H9 (cell line): ENCODE measurements at regions not wholly inside any gene's neighbourhood (a gene's known extent, or its start where the extent isn't known, plus 50 kb on each side); places are given as distances from the start of the nearest gene placed in this dataset.

Source experiments
- DNase-seq: peaks from one replicate; pipeline ENCODE4 v3.0.0-alpha.2; 2017
- H2AFZ ChIP-seq: one replicate; pipeline ENCODE4 v1.6.1; 2013; ENCODE audit warnings: mild to moderate bottlenecking, low read length, control low read depth, moderate library complexity
- H2AK5ac ChIP-seq: 2 replicates; pipeline ENCODE4 v1.6.1; 2013; ENCODE audit warnings: low read length, control low read depth, mixed read lengths; ENCODE audit not compliant: insufficient read length
- H2BK120ac ChIP-seq: one replicate; pipeline ENCODE4 v1.6.1; 2013; ENCODE audit warnings: low read depth, mild to moderate bottlenecking, low read length, control low read depth, inconsistent platforms; ENCODE audit not compliant: poor library complexity, severe bottlenecking
- H2BK12ac ChIP-seq: 2 replicates; pipeline ENCODE4 v1.6.1; 2013; ENCODE audit warnings: low read length, control low read depth, mixed read lengths, low read depth; ENCODE audit not compliant: insufficient read length
- H2BK15ac ChIP-seq: 2 replicates; pipeline ENCODE4 v1.6.1; 2013; ENCODE audit warnings: low read depth, low read length, control low read depth
- H2BK20ac ChIP-seq: one replicate; pipeline ENCODE4 v1.6.1; 2013; ENCODE audit warnings: low read depth, mild to moderate bottlenecking, low read length, control low read depth, inconsistent platforms; ENCODE audit not compliant: poor library complexity, severe bottlenecking
- H2BK5ac ChIP-seq: 2 replicates; pipeline ENCODE4 v1.6.1; 2013; ENCODE audit warnings: low read length, control low read depth, mixed read lengths; ENCODE audit not compliant: insufficient read length
- H3K14ac ChIP-seq: 2 replicates; pipeline ENCODE4 v1.6.1; 2013; ENCODE audit warnings: low read length, control low read depth; ENCODE audit not compliant: insufficient read depth
- H3K18ac ChIP-seq: 2 replicates; pipeline ENCODE4 v1.6.1; 2013; ENCODE audit warnings: low read depth, mild to moderate bottlenecking, mixed read lengths, low read length, control low read depth; ENCODE audit not compliant: insufficient read length
- H3K23ac ChIP-seq: 2 replicates; pipeline ENCODE4 v1.6.1; 2013; ENCODE audit warnings: low read length, control low read depth, mixed read lengths, low read depth; ENCODE audit not compliant: insufficient read length
- H3K23me2 ChIP-seq: 2 replicates; pipeline ENCODE4 v1.6.1; 2013; ENCODE audit warnings: low read depth, mild to moderate bottlenecking, mixed read lengths, low read length, control low read depth; ENCODE audit not compliant: insufficient read length, poor library complexity, severe bottlenecking
- H3K27ac ChIP-seq: 2 replicates; pipeline ENCODE4 v1.5.1; 2013; ENCODE audit warnings: low read length, control low read depth, mixed read lengths, low read depth; ENCODE audit not compliant: insufficient read length
- H3K27me3 ChIP-seq: 2 replicates; pipeline ENCODE4 v1.6.1; 2013; ENCODE audit warnings: low read length, control low read depth, inconsistent platforms; ENCODE audit not compliant: insufficient read depth
- H3K4ac ChIP-seq: 2 replicates; pipeline ENCODE4 v1.6.1; 2013; ENCODE audit warnings: low read depth, mild to moderate bottlenecking, control low read depth, inconsistent platforms, low read length, moderate library complexity
- H3K4me1 ChIP-seq: 2 replicates; pipeline ENCODE4 v1.6.1; 2013; ENCODE audit warnings: low read length, control low read depth, inconsistent platforms; ENCODE audit not compliant: insufficient read depth
- H3K4me2 ChIP-seq: 2 replicates; pipeline ENCODE4 v1.6.1; 2013; ENCODE audit warnings: low read length, control low read depth, mixed read lengths; ENCODE audit not compliant: insufficient read length, insufficient read depth
- H3K56ac ChIP-seq: 2 replicates; pipeline ENCODE4 v1.6.1; 2013; ENCODE audit warnings: low read depth, mild to moderate bottlenecking, mixed read lengths, low read length, control low read depth; ENCODE audit not compliant: insufficient read length
- H3K79me1 ChIP-seq: 2 replicates; pipeline ENCODE4 v1.6.1; 2013; ENCODE audit warnings: low read depth, mild to moderate bottlenecking, moderate library complexity, low read length, control low read depth, inconsistent platforms; ENCODE audit not compliant: insufficient read depth, poor library complexity, severe bottlenecking
- H3K79me2 ChIP-seq: 2 replicates; pipeline ENCODE4 v1.6.1; 2013; ENCODE audit warnings: low read length, control low read depth, inconsistent platforms; ENCODE audit not compliant: insufficient read depth
- H3K9ac ChIP-seq: 2 replicates; pipeline ENCODE4 v1.6.1; 2013; ENCODE audit warnings: low read length, control low read depth, mixed read lengths; ENCODE audit not compliant: insufficient read length; ENCODE audit errors: extremely low read depth
- H3K9me3 ChIP-seq: one replicate; pipeline ENCODE4 v1.6.1; 2013; ENCODE audit warnings: low read depth, low read length, inconsistent platforms; ENCODE audit not compliant: control insufficient read depth
- H3T11ph ChIP-seq: one replicate; pipeline ENCODE4 v1.6.1; 2013; ENCODE audit warnings: mild to moderate bottlenecking, low read length, control low read depth, inconsistent platforms
- H4K20me1 ChIP-seq: one replicate; pipeline ENCODE4 v1.6.1; 2013; ENCODE audit not compliant: control insufficient read depth, insufficient read length, insufficient read depth
- H4K5ac ChIP-seq: 2 replicates; pipeline ENCODE4 v1.6.1; 2013; ENCODE audit warnings: low read depth, mild to moderate bottlenecking, mixed read lengths, low read length, control low read depth; ENCODE audit not compliant: insufficient read length
- H4K8ac ChIP-seq: replicated peaks from 2 replicates; pipeline ENCODE4 v1.6.1; 2013; ENCODE audit warnings: low read length, control low read depth, mixed read lengths, low read depth; ENCODE audit not compliant: insufficient read length
- H4K91ac ChIP-seq: 2 replicates; pipeline ENCODE4 v1.6.1; 2013; ENCODE audit warnings: low read depth, mild to moderate bottlenecking, moderate library complexity, mixed read lengths, low read length, control low read depth; ENCODE audit not compliant: insufficient read length
- H3K27ac Mint-ChIP-seq, 3 experiments: 2 replicates in 2 of 3; 3 replicates in 1 of 3; pipeline ENCODE4 v1.8.0; 2020 to 2021; ENCODE audit warnings: mixed read lengths in 3 of 3, mild to moderate bottlenecking in 1 of 3, moderate library complexity in 1 of 3
- H3K27me3 Mint-ChIP-seq: 2 replicates; pipeline ENCODE4 v1.8.0; 2021; ENCODE audit warnings: low read depth, mild to moderate bottlenecking, moderate library complexity, mixed read lengths
- H3K36me3 Mint-ChIP-seq, 3 experiments: 2 replicates in 2 of 3; 3 replicates in 1 of 3; pipeline ENCODE4 v1.8.0; 2020 to 2021; ENCODE audit warnings: low read depth in 3 of 3, mixed read lengths in 3 of 3; ENCODE audit not compliant: insufficient read depth in 1 of 3
- H3K4me1 Mint-ChIP-seq, 2 experiments: 2 replicates each; pipeline ENCODE4 v1.8.0; 2020; ENCODE audit warnings: mixed read lengths in 2 of 2
- H3K4me3 Mint-ChIP-seq, 2 experiments: 2 replicates in 1 of 2; 3 replicates in 1 of 2; pipeline ENCODE4 v1.8.0; 2020 to 2021; ENCODE audit warnings: mild to moderate bottlenecking in 2 of 2, mixed read lengths in 2 of 2, moderate library complexity in 1 of 2
- H3K9me3 Mint-ChIP-seq, 2 experiments: 2 replicates in 1 of 2; 3 replicates in 1 of 2; pipeline ENCODE4 v1.8.0; 2020; ENCODE audit warnings: mild to moderate bottlenecking in 2 of 2, mixed read lengths in 2 of 2, moderate library complexity in 1 of 2
- CTCF ChIP-seq: fragments of 200-600 bp; sonication (generic); conservative IDR thresholded peaks from 3 replicates; pipeline ENCODE4 v1.8.0; 2021; ENCODE audit warnings: antibody characterized with exemption, mild to moderate bottlenecking
- WGBS: extraction: QIAGEN DNeasy Blood & Tissue Kit; methylation state at CpG from one replicate; pipeline ENCODE4 v1.1.7; 2013; ENCODE audit warnings: missing lambda C conversion rate, low lambda C conversion rate, mixed read lengths; ENCODE audit not compliant: insufficient read length; ENCODE audit errors: extremely low coverage; 5-methylcytosine and 5-hydroxymethylcytosine counted together

GRCh38 chr13:69199664-69200063 lies 908.0 kb upstream of the ATXN8OS start:
- H3K27me3 ChIP-seq: no peaks in the 10 kb centered on the region
- H3K27ac Mint-ChIP-seq: peak overlapping the region in 1 of 3 experiments; percentile 24; a peak in 2 of 7 replicates
- no peak overlapping the region for H4K8ac ChIP-seq
- H3K4me3 Mint-ChIP-seq: no peak overlapping the region
- no peak overlapping the region for H4K5ac ChIP-seq
- TF ChIP-seq CTCF: no peak
- no peak for DNase-seq
- H3K9me3 Mint-ChIP-seq: no peaks in the 10 kb centered on the region
- no CpG with 5 or more reads among the region's 5 CpGs for whole genome bisulfite sequencing
- H3K23me2 ChIP-seq: no peaks in the 10 kb centered on the region
- no peaks in the 10 kb centered on the region for H3K79me1 ChIP-seq
- H2BK15ac ChIP-seq: no peak overlapping the region
- H2BK20ac ChIP-seq: no peak overlapping the region
- H2BK12ac ChIP-seq: no peak overlapping the region
- H3T11ph ChIP-seq: no peak overlapping the region
- H3K27me3 Mint-ChIP-seq: no peaks in the 10 kb centered on the region
- no peak overlapping the region for H3K56ac ChIP-seq
- no peak overlapping the region for H4K91ac ChIP-seq
- H3K4ac ChIP-seq: no peak overlapping the region
- no peak overlapping the region for H3K4me2 ChIP-seq
- no peak overlapping the region for H2BK120ac ChIP-seq
- no peak overlapping the region for H3K27ac ChIP-seq
- H2BK5ac ChIP-seq: no peak overlapping the region
- no peak overlapping the region for H3K23ac ChIP-seq
- no peak overlapping the region for H3K9ac ChIP-seq
- no peak overlapping the region for H3K18ac ChIP-seq
- peaks cover 4% of the 10 kb centered on the region; the same call in 1 of the 2 replicates for H3K4me1 ChIP-seq
- H3K4me1 Mint-ChIP-seq: peaks cover 43 to 61% of the 10 kb centered on the region in 2 experiments
- H4K20me1 ChIP-seq: no peaks in the 10 kb centered on the region
- H3K79me2 ChIP-seq: no peaks in the 10 kb centered on the region
- no peak overlapping the region for H2AFZ ChIP-seq
- H3K36me3 Mint-ChIP-seq: no peaks in the 10 kb centered on the region; a peak in 1 of 7 replicates
- no peak overlapping the region for H3K14ac ChIP-seq
- no peak overlapping the region for H2AK5ac ChIP-seq
- H3K9me3 ChIP-seq: no peaks in the 10 kb centered on the region
